ENCODE measurements at regions not wholly inside any gene's neighbourhood (a gene's known extent, or its start where the extent isn't known, plus 50 kb on each side); places are given as distances from the start of the nearest gene placed in this dataset.

- TF ChIP-seq POLR2AphosphoS2 (conservative IDR thresholded peaks at IDR 0.05; ENCODE audit: low read length) (no peak), POLR2A (IDR thresholded peaks at IDR 0.05; ENCODE audit: low read length) (no peak), ZSCAN20 (CRISPR knock-in tag; IDR thresholded peaks at IDR 0.05) (no peak)
- TF ChIP-seq, protein P1, sequence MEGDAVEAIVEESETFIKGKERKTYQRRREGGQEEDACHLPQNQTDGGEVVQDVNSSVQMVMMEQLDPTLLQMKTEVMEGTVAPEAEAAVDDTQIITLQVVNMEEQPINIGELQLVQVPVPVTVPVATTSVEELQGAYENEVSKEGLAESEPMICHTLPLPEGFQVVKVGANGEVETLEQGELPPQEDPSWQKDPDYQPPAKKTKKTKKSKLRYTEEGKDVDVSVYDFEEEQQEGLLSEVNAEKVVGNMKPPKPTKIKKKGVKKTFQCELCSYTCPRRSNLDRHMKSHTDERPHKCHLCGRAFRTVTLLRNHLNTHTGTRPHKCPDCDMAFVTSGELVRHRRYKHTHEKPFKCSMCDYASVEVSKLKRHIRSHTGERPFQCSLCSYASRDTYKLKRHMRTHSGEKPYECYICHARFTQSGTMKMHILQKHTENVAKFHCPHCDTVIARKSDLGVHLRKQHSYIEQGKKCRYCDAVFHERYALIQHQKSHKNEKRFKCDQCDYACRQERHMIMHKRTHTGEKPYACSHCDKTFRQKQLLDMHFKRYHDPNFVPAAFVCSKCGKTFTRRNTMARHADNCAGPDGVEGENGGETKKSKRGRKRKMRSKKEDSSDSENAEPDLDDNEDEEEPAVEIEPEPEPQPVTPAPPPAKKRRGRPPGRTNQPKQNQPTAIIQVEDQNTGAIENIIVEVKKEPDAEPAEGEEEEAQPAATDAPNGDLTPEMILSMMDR (IDR thresholded peaks at IDR 0.05): no peak
Measured at GRCh38 chr13:32905864-32906180, 110.4 kb upstream of the KL start.
